ENCODE measurements at regions not wholly inside any gene's neighbourhood (a gene's known extent, or its start where the extent isn't known, plus 50 kb on each side); places are given as distances from the start of the nearest gene placed in this dataset.

DNA sequence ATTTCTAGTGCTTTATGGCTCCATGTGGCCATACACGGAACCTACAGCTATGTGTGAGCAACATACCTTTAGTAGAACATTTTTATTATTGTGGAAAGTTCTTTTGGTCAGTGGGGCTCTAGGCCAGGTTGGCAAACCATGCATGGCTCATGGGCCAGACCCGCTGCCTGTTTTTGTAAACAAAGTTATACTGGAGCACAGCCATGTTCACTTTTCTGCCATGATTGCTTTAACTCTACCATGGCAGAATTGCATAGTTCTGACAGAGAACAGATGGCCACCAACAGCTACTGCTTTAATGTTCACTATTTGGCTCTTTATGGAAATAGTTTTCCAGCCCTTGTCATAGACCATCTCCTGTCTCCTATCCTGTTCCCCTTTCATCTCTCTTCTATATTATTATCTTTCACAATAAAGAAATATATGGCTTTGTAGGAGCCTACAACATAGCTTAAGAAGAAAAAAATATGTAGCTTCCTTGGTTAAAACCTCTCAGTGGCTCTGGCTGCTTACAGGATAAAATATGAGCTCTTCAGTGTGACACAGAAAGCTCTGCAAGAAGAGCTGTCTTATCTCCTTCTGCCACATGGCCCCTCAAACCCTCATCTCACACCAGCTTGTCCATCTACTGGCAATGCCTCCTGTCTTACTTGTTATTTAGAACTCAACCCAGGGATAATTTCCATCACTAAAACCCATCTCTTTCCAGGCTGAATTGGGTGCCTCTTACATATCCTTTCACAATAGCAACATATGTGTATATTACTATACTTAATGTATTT lies 54.6 kb upstream of the RWDD3 start (continued):
- TF ChIP-seq, protein P1, sequence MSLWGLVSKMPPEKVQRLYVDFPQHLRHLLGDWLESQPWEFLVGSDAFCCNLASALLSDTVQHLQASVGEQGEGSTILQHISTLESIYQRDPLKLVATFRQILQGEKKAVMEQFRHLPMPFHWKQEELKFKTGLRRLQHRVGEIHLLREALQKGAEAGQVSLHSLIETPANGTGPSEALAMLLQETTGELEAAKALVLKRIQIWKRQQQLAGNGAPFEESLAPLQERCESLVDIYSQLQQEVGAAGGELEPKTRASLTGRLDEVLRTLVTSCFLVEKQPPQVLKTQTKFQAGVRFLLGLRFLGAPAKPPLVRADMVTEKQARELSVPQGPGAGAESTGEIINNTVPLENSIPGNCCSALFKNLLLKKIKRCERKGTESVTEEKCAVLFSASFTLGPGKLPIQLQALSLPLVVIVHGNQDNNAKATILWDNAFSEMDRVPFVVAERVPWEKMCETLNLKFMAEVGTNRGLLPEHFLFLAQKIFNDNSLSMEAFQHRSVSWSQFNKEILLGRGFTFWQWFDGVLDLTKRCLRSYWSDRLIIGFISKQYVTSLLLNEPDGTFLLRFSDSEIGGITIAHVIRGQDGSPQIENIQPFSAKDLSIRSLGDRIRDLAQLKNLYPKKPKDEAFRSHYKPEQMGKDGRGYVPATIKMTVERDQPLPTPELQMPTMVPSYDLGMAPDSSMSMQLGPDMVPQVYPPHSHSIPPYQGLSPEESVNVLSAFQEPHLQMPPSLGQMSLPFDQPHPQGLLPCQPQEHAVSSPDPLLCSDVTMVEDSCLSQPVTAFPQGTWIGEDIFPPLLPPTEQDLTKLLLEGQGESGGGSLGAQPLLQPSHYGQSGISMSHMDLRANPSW (CRISPR knock-in tag; conservative IDR thresholded peaks at IDR 0.05; ENCODE audit: low read depth), result no peak
- TF ChIP-seq ZNF317 (CRISPR knock-in tag; IDR thresholded peaks at IDR 0.05; ENCODE audit: borderline replicate concordance, low read depth), result no peak

GRCh38 chr1:95180371-95180770 lies 53.6 kb upstream of the RWDD3 start:
- DNase-seq (ENCODE audit: low spot score), result no peak
- Mint-ChIP-seq H3K36me3 (peaks cover 1% of the 10 kb centered on the region), H3K4me1 (no peaks in the 10 kb centered on the region), H3K27me3 (ENCODE audit: low read depth) (peaks cover 3% of the 10 kb centered on the region; the same call in 1 of the 2 replicates), H3K9me3 (peaks cover 2% of the 10 kb centered on the region), H3K27ac (no peak overlapping the region), H3K4me3 (no peak overlapping the region)
- no peak for ATAC-seq
- ChIA-PET POLR2A (no interaction called here), CTCF (interaction anchor here (1.9 kb wide), 1 partner anchor 54 kb away, joined by 6 read pairs; the partner anchor contains the start of gene RWDD3)
- TF ChIP-seq, protein P2, sequence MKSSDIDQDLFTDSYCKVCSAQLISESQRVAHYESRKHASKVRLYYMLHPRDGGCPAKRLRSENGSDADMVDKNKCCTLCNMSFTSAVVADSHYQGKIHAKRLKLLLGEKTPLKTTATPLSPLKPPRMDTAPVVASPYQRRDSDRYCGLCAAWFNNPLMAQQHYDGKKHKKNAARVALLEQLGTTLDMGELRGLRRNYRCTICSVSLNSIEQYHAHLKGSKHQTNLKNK (CRISPR knock-in tag; IDR thresholded peaks at IDR 0.05), result no peak
- TF ChIP-seq ZNF219 (CRISPR knock-in tag; IDR thresholded peaks at IDR 0.05; ENCODE audit: borderline replicate concordance) (no peak), NFE2L1 (CRISPR knock-in tag; IDR thresholded peaks at IDR 0.05) (no peak), ZNF138 (CRISPR knock-in tag; conservative IDR thresholded peaks at IDR 0.05) (no peak), ZBTB21 (CRISPR knock-in tag; IDR thresholded peaks at IDR 0.05; ENCODE audit: borderline replicate concordance) (no peak), CTCF (IDR thresholded peaks at IDR 0.05) (no peak), AR (CRISPR knock-in tag; IDR thresholded peaks at IDR 0.05) (no peak), ETV6 (CRISPR knock-in tag; IDR thresholded peaks at IDR 0.05) (no peak), E2F1 (CRISPR knock-in tag; IDR thresholded peaks at IDR 0.05) (no peak), ZNF423 (CRISPR knock-in tag; IDR thresholded peaks at IDR 0.05) (no peak), NR3C1 (CRISPR knock-in tag; conservative IDR thresholded peaks at IDR 0.05; ENCODE audit: low read depth) (no peak), USF1 (CRISPR knock-in tag; IDR thresholded peaks at IDR 0.05) (no peak), ZNF317 (CRISPR knock-in tag; IDR thresholded peaks at IDR 0.05; ENCODE audit: borderline replicate concordance, low read depth) (no peak), NFYB (CRISPR knock-in tag; conservative IDR thresholded peaks at IDR 0.05; ENCODE audit: low read depth) (no peak), NR1H2 (CRISPR knock-in tag; IDR thresholded peaks at IDR 0.05) (no peak)
- TF ChIP-seq, protein P3, sequence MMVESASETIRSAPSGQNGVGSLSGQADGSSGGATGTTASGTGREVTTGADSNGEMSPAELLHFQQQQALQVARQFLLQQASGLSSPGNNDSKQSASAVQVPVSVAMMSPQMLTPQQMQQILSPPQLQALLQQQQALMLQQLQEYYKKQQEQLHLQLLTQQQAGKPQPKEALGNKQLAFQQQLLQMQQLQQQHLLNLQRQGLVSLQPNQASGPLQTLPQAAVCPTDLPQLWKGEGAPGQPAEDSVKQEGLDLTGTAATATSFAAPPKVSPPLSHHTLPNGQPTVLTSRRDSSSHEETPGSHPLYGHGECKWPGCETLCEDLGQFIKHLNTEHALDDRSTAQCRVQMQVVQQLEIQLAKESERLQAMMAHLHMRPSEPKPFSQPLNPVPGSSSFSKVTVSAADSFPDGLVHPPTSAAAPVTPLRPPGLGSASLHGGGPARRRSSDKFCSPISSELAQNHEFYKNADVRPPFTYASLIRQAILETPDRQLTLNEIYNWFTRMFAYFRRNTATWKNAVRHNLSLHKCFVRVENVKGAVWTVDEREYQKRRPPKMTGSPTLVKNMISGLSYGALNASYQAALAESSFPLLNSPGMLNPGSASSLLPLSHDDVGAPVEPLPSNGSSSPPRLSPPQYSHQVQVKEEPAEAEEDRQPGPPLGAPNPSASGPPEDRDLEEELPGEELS (CRISPR knock-in tag; IDR thresholded peaks at IDR 0.05), result no peak
- TF ChIP-seq, protein P4, sequence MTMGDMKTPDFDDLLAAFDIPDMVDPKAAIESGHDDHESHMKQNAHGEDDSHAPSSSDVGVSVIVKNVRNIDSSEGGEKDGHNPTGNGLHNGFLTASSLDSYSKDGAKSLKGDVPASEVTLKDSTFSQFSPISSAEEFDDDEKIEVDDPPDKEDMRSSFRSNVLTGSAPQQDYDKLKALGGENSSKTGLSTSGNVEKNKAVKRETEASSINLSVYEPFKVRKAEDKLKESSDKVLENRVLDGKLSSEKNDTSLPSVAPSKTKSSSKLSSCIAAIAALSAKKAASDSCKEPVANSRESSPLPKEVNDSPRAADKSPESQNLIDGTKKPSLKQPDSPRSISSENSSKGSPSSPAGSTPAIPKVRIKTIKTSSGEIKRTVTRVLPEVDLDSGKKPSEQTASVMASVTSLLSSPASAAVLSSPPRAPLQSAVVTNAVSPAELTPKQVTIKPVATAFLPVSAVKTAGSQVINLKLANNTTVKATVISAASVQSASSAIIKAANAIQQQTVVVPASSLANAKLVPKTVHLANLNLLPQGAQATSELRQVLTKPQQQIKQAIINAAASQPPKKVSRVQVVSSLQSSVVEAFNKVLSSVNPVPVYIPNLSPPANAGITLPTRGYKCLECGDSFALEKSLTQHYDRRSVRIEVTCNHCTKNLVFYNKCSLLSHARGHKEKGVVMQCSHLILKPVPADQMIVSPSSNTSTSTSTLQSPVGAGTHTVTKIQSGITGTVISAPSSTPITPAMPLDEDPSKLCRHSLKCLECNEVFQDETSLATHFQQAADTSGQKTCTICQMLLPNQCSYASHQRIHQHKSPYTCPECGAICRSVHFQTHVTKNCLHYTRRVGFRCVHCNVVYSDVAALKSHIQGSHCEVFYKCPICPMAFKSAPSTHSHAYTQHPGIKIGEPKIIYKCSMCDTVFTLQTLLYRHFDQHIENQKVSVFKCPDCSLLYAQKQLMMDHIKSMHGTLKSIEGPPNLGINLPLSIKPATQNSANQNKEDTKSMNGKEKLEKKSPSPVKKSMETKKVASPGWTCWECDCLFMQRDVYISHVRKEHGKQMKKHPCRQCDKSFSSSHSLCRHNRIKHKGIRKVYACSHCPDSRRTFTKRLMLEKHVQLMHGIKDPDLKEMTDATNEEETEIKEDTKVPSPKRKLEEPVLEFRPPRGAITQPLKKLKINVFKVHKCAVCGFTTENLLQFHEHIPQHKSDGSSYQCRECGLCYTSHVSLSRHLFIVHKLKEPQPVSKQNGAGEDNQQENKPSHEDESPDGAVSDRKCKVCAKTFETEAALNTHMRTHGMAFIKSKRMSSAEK (CRISPR knock-in tag; IDR thresholded peaks at IDR 0.05; ENCODE audit: borderline replicate concordance), result no peak

All from WTC11 (cell line).